ENCODE measurements at regions not wholly inside any gene's neighbourhood (a gene's known extent, or its start where the extent isn't known, plus 50 kb on each side); places are given as distances from the start of the nearest gene placed in this dataset.

- TF ChIP-seq, protein P1, sequence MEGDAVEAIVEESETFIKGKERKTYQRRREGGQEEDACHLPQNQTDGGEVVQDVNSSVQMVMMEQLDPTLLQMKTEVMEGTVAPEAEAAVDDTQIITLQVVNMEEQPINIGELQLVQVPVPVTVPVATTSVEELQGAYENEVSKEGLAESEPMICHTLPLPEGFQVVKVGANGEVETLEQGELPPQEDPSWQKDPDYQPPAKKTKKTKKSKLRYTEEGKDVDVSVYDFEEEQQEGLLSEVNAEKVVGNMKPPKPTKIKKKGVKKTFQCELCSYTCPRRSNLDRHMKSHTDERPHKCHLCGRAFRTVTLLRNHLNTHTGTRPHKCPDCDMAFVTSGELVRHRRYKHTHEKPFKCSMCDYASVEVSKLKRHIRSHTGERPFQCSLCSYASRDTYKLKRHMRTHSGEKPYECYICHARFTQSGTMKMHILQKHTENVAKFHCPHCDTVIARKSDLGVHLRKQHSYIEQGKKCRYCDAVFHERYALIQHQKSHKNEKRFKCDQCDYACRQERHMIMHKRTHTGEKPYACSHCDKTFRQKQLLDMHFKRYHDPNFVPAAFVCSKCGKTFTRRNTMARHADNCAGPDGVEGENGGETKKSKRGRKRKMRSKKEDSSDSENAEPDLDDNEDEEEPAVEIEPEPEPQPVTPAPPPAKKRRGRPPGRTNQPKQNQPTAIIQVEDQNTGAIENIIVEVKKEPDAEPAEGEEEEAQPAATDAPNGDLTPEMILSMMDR (IDR thresholded peaks at IDR 0.05 in 2 of 3, conservative IDR thresholded peaks at IDR 0.05 in 1 of 3; ENCODE audit: control insufficient read depth in 2 of 3, extremely low read depth in 1 of 3, insufficient read depth in 1 of 3, low read depth in 3 of 3, low read length in 3 of 3): no peak
- no peak for TF ChIP-seq POLR2AphosphoS2 (IDR thresholded peaks at IDR 0.05; ENCODE audit: low read depth, low read length)
- no peak for TF ChIP-seq HDAC2 (IDR thresholded peaks at IDR 0.05)
- TF ChIP-seq CHD4 (IDR thresholded peaks at IDR 0.05): no peak
- TF ChIP-seq TCF12 (IDR thresholded peaks at IDR 0.05; ENCODE audit: low read depth, low read length): no peak
- no peak for TF ChIP-seq POLR2AphosphoS5 (IDR thresholded peaks at IDR 0.05; ENCODE audit: low read length)
- no peak for TF ChIP-seq RAD21 (IDR thresholded peaks at IDR 0.05; ENCODE audit: insufficient read depth, low read depth, low read length)
- TF ChIP-seq POLR2A (IDR thresholded peaks at IDR 0.05; ENCODE audit: low read depth, low read length): no peak
- TF ChIP-seq RFX5 (IDR thresholded peaks at IDR 0.05; ENCODE audit: low read depth, low read length): no peak
- no peak for TF ChIP-seq RCOR1 (conservative IDR thresholded peaks at IDR 0.05; ENCODE audit: low read depth, low read length)
- TF ChIP-seq EP300 (IDR thresholded peaks at IDR 0.05; ENCODE audit: borderline replicate concordance in 1 of 2, control insufficient read depth in 1 of 2, low read depth in 2 of 2, low read length in 2 of 2): no peak
These were observed 244.8 kb upstream of the MPDZ start for GRCh38 chr9:13524245-13524644.
